ENCODE measurements at regions not wholly inside any gene's neighbourhood (a gene's known extent, or its start where the extent isn't known, plus 50 kb on each side); places are given as distances from the start of the nearest gene placed in this dataset.

DNA sequence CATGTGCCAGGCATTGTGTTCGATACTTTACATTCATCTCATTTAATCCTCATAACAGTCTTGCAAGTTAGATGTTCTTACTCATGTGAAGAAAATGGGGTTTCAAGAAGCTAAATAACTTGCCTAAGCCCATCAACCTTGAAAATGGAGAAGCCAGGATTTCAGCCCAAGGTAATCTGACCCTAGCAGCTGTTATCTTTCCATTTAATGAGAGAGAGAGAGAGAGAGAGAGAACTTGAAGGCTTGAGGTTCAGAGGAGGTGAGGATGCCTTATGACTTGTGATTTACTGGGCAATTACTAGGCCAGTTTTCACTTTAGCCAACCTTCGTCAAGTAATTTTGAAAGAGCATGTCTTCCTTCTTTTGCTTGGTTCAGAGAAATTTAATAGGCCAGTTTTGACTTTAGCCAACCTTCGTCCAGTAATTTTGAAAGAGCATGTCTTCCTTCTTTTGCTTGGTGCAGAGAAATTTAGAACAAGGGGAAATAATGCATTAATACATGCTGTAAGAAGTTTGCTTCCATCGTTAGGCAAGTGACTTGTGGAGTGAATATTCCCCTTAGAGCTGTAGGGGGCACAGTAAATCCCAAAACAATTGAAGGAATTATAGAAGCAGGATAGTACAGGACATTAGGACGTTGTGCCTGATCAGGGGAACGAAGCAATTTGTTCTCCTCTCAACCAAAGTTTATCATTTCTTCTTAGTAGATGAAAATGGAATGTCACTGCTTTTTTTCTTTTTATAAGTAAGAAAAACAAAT is 143.0 kb upstream of the BMPER start:
- H3K9me2 ChIP-seq (ENCODE audit: insufficient read depth) = no peaks in the 10 kb centered on the region
- no peak for ATAC-seq
- ChIA-PET RAD21 (ENCODE audit: low non-redundant PET in 1 of 2, low total read pairs in 2 of 2, uncharacterized antibody in 2 of 2, unreplicated experiment in 2 of 2) (no interaction called here), CTCF (no interaction called here), POLR2A (no interaction called here)
- H3K79me2 ChIP-seq (ENCODE audit: insufficient read depth, low read length) = no peaks in the 10 kb centered on the region
- no peaks in the 10 kb centered on the region for H3K36me3 ChIP-seq (ENCODE audit: control insufficient read depth in 1 of 2, insufficient read depth in 2 of 2, low read length in 2 of 2)
- BruUV-seq (replicated peaks) = no TSS peak
- no peak overlapping the region for H3K27ac ChIP-seq (ENCODE audit: low read depth, low read length)
- no peak for TF ChIP-seq FOSL1 (IDR thresholded peaks at IDR 0.05; ENCODE audit: low read depth)
- no peak for TF ChIP-seq EZH2 (IDR thresholded peaks at IDR 0.05)
- TF ChIP-seq RAD21 (IDR thresholded peaks at IDR 0.05; ENCODE audit: low read depth) = no peak
- TF ChIP-seq SP1 (IDR thresholded peaks at IDR 0.05; ENCODE audit: low read depth) = no peak
- TF ChIP-seq TCF7L2 (IDR thresholded peaks at IDR 0.05; ENCODE audit: borderline replicate concordance, extremely low read depth, insufficient read depth, insufficient read length) = no peak
- TF ChIP-seq EGR1 (IDR thresholded peaks at IDR 0.05; ENCODE audit: low read depth) = no peak
- TF ChIP-seq POLR2A (IDR thresholded peaks at IDR 0.05; ENCODE audit: borderline replicate concordance, extremely low read depth, insufficient read depth, insufficient read length) = no peak
- no peak for TF ChIP-seq SIN3A (IDR thresholded peaks at IDR 0.05; ENCODE audit: low read depth)
- TF ChIP-seq POLR2AphosphoS5 (IDR thresholded peaks at IDR 0.05; ENCODE audit: low read depth, low read length) = no peak
- no peak for TF ChIP-seq CBX3 (IDR thresholded peaks at IDR 0.05; ENCODE audit: low read depth)
- TF ChIP-seq REST (IDR thresholded peaks at IDR 0.05; ENCODE audit: low read depth) = no peak
- no peak for TF ChIP-seq ZFX (IDR thresholded peaks at IDR 0.05)
- TF ChIP-seq, protein P1, sequence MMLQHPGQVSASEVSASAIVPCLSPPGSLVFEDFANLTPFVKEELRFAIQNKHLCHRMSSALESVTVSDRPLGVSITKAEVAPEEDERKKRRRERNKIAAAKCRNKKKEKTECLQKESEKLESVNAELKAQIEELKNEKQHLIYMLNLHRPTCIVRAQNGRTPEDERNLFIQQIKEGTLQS (IDR thresholded peaks at IDR 0.05) = no peak
- no peak for TF ChIP-seq YY1 (IDR thresholded peaks at IDR 0.05; ENCODE audit: extremely low read depth, insufficient replicate concordance, low read depth, low read length)
- TF ChIP-seq ELF1 (IDR thresholded peaks at IDR 0.05; ENCODE audit: borderline replicate concordance, low read depth) = no peak
- TF ChIP-seq CEBPB (IDR thresholded peaks at IDR 0.05; ENCODE audit: low read depth) = no peak
- no peak for TF ChIP-seq ZNF274 (IDR thresholded peaks at IDR 0.05; ENCODE audit: low read depth, low read length)
- TF ChIP-seq JUND (IDR thresholded peaks at IDR 0.05) = no peak
- H4K20me1 ChIP-seq (ENCODE audit: insufficient read depth) = no peaks in the 10 kb centered on the region
- no peaks in the 10 kb centered on the region for H3K4me1 ChIP-seq (ENCODE audit: control insufficient read depth in 1 of 2, insufficient read depth in 2 of 2, low read length in 2 of 2)
- H3K9ac ChIP-seq (ENCODE audit: low read length) = no peak overlapping the region
- H3K4me3 ChIP-seq (replicated peaks in 1 of 2; ENCODE audit: low read depth in 1 of 2, low read length in 2 of 2) = no peak overlapping the region
- H3K4me2 ChIP-seq (ENCODE audit: low read length) = no peak overlapping the region
- H2AFZ ChIP-seq (ENCODE audit: low read depth, low read length, poor library complexity, severe bottlenecking) = no peak overlapping the region
- H3K9me3 ChIP-seq (ENCODE audit: control insufficient read depth in 1 of 2, insufficient read depth in 1 of 2, low read depth in 1 of 2, low read length in 2 of 2) = no peaks in the 10 kb centered on the region
- H3K27me3 ChIP-seq (ENCODE audit: insufficient read depth, low read length) = no peaks in the 10 kb centered on the region
- no peak for DNase-seq (ENCODE audit: low read depth, low spot score)
- intact Hi-C loops (cut with micrococcal nuclease) = no loop called here

Data from HCT116 (cell line).